ENCODE measurements at regions not wholly inside any gene's neighbourhood (a gene's known extent, or its start where the extent isn't known, plus 50 kb on each side); places are given as distances from the start of the nearest gene placed in this dataset.

DNA sequence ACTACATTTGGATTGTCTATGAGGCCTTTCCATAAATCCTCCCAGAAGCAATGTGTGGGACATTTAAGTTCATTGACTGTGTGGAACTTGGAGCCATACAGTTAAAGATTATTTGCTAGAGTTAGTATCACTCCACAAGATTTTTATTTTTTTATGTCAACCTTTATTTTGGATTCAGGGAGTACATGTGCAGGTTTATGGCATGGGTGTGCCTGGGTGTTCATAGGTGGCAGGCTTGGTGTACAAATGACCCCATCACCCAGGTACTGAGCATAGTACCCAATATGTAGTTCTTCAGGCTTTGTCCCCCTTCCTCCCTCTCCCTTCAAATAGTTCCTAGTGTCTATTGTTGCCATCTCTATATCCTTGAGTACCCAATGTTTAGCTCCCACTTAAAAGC is 199.8 kb upstream of the ZFP42 start:
- intact Hi-C loops (cut with DNase I), result no loop called here
- H3K9ac ChIP-seq (ENCODE audit: low read length in 3 of 3), result no peak overlapping the region
- TF ChIP-seq, protein P1, sequence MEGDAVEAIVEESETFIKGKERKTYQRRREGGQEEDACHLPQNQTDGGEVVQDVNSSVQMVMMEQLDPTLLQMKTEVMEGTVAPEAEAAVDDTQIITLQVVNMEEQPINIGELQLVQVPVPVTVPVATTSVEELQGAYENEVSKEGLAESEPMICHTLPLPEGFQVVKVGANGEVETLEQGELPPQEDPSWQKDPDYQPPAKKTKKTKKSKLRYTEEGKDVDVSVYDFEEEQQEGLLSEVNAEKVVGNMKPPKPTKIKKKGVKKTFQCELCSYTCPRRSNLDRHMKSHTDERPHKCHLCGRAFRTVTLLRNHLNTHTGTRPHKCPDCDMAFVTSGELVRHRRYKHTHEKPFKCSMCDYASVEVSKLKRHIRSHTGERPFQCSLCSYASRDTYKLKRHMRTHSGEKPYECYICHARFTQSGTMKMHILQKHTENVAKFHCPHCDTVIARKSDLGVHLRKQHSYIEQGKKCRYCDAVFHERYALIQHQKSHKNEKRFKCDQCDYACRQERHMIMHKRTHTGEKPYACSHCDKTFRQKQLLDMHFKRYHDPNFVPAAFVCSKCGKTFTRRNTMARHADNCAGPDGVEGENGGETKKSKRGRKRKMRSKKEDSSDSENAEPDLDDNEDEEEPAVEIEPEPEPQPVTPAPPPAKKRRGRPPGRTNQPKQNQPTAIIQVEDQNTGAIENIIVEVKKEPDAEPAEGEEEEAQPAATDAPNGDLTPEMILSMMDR (IDR thresholded peaks at IDR 0.05; ENCODE audit: borderline replicate concordance, extremely low read depth, insufficient read depth), result no peak
- no peaks in the 10 kb centered on the region for H3K27me3 ChIP-seq (ENCODE audit: control insufficient read depth, insufficient read depth, low read length)
- no peak for FAIRE-seq
- no peak overlapping the region for H3K27ac ChIP-seq (ENCODE audit: low read depth in 2 of 2, low read length in 2 of 2)
- H3K4me3 ChIP-seq (ENCODE audit: low read length in 3 of 3), result no peak overlapping the region
- H3K9me3 ChIP-seq (ENCODE audit: control insufficient read depth in 2 of 3, insufficient read depth in 1 of 3, low read length in 3 of 3), result no peaks in the 10 kb centered on the region
- DNase-seq, result no peak
- no peaks in the 10 kb centered on the region for H3K4me1 ChIP-seq (ENCODE audit: control insufficient read depth in 2 of 3, insufficient read depth in 2 of 3, low read depth in 1 of 3, low read length in 3 of 3)
- no peaks in the 10 kb centered on the region for H3K36me3 ChIP-seq (ENCODE audit: control insufficient read depth in 2 of 3, insufficient read depth in 3 of 3, low read length in 3 of 3)

DNA sequence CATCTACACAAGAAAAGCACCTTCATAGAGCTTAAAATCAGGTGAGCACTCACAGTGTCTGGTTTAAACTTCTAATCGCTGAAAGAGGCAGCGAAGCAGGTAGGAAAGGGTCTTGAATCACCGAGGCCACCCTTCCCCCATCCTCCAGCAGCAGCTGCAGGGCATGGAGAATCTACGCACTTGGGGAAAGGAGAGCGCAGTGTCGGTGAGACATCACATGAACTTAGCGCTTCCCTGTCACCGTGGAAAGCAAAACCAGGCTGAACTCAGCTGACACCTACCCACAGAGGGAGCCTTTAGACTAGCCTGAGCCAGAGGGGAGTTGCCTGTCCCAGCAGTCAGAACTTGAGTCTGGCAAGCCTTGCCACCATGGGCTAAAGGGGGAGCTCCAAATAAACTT is 197.2 kb upstream of the ZFP42 start:
- no peak overlapping the region for H3K27ac ChIP-seq (ENCODE audit: low read depth in 2 of 2, low read length in 2 of 2)
- H3K36me3 ChIP-seq (ENCODE audit: control insufficient read depth in 2 of 3, insufficient read depth in 3 of 3, low read length in 3 of 3), result no peaks in the 10 kb centered on the region
- no peak overlapping the region for H3K9ac ChIP-seq (ENCODE audit: low read length in 3 of 3)
- H3K4me3 ChIP-seq (ENCODE audit: low read length in 3 of 3), result no peak overlapping the region
- no peaks in the 10 kb centered on the region for H3K27me3 ChIP-seq (ENCODE audit: control insufficient read depth, insufficient read depth, low read length)
- TF ChIP-seq, protein P1 (IDR thresholded peaks at IDR 0.05; ENCODE audit: borderline replicate concordance, extremely low read depth, insufficient read depth), result no peak
- no peaks in the 10 kb centered on the region for H3K9me3 ChIP-seq (ENCODE audit: control insufficient read depth in 2 of 3, insufficient read depth in 1 of 3, low read length in 3 of 3)
- FAIRE-seq (no peak), DNase-seq (no peak)
- intact Hi-C loops (cut with DNase I), result no loop called here
- no peaks in the 10 kb centered on the region for H3K4me1 ChIP-seq (ENCODE audit: control insufficient read depth in 2 of 3, insufficient read depth in 2 of 3, low read depth in 1 of 3, low read length in 3 of 3)

DNA sequence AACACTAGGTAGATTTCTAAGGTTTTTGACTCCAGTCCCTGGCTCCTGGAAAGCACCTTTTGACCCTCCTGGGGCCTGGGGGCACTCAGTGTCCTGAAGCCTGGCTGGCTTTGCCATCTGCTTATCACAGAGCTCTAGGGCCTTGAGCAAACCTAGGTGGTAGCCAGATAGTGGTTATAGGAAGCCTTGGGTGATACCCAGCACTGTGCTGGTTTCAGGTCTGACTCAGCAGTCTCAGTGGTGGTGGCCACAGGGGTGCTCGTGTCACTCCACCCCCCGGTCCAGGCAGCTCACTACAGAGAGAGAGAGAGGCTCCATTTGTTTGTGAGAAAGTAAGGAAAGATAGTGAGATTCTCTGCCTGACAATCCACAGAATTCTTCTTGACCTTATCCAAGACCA is 195.8 kb upstream of the ZFP42 start:
- TF ChIP-seq, protein P1 (IDR thresholded peaks at IDR 0.05; ENCODE audit: borderline replicate concordance, extremely low read depth, insufficient read depth), result no peak
- DNase-seq, result no peak
- intact Hi-C loops (cut with DNase I), result no loop called here

GRCh38 chr4:187811591-187811990 is 184.0 kb upstream of the ZFP42 start:
- H3K27me3 ChIP-seq (ENCODE audit: control insufficient read depth, insufficient read depth, low read length), result no peaks in the 10 kb centered on the region
- no peaks in the 10 kb centered on the region for H3K36me3 ChIP-seq (ENCODE audit: control insufficient read depth in 2 of 3, insufficient read depth in 3 of 3, low read length in 3 of 3)
- H3K4me1 ChIP-seq (ENCODE audit: control insufficient read depth in 2 of 3, insufficient read depth in 2 of 3, low read depth in 1 of 3, low read length in 3 of 3), result no peaks in the 10 kb centered on the region
- TF ChIP-seq, protein P1 (IDR thresholded peaks at IDR 0.05; ENCODE audit: borderline replicate concordance, extremely low read depth, insufficient read depth), result no peak
- intact Hi-C loops (cut with DNase I), result no loop called here
- DNase-seq (peak in 1 of 5 donors; percentile 1), FAIRE-seq (no peak)
- H3K4me3 ChIP-seq (ENCODE audit: low read length in 3 of 3), result no peak overlapping the region
- H3K9me3 ChIP-seq (ENCODE audit: control insufficient read depth in 2 of 3, insufficient read depth in 1 of 3, low read length in 3 of 3), result no peaks in the 10 kb centered on the region
- H3K27ac ChIP-seq (ENCODE audit: low read depth in 2 of 2, low read length in 2 of 2), result no peak overlapping the region
- H3K9ac ChIP-seq (ENCODE audit: low read length in 3 of 3), result no peak overlapping the region

More for the DNA sequence above, 195.8 kb upstream of the ZFP42 start:
- Histone ChIP-seq H3K36me3 (ENCODE audit: control insufficient read depth in 2 of 3, insufficient read depth in 3 of 3, low read length in 3 of 3) (no peaks in the 10 kb centered on the region), H3K9ac (ENCODE audit: low read length in 3 of 3) (no peak overlapping the region), H3K27me3 (ENCODE audit: control insufficient read depth, insufficient read depth, low read length) (no peaks in the 10 kb centered on the region), H3K4me1 (ENCODE audit: control insufficient read depth in 2 of 3, insufficient read depth in 2 of 3, low read depth in 1 of 3, low read length in 3 of 3) (no peaks in the 10 kb centered on the region), H3K4me3 (ENCODE audit: low read length in 3 of 3) (no peak overlapping the region), H3K27ac (ENCODE audit: low read depth in 2 of 2, low read length in 2 of 2) (no peak overlapping the region), H3K9me3 (ENCODE audit: control insufficient read depth in 2 of 3, insufficient read depth in 1 of 3, low read length in 3 of 3) (no peaks in the 10 kb centered on the region)
- no peak for FAIRE-seq

Data from kidney (tissue), 13 donors.